Ecto neural progenitor cell (in vitro differentiated cells): ENCODE measurements at regions not wholly inside any gene's neighbourhood (a gene's known extent, or its start where the extent isn't known, plus 50 kb on each side); places are given as distances from the start of the nearest gene placed in this dataset.
"Not testable (repeated sequence)": the region's sequence is repeated elsewhere in the genome, so short reads cannot be mapped to it uniquely, and the experiment has no call there.

Experiments
- DNase-seq: peaks from one replicate; pipeline ENCODE4 v3.0.0-alpha.2; 2018; ENCODE audit warnings: low spot score

DNA sequence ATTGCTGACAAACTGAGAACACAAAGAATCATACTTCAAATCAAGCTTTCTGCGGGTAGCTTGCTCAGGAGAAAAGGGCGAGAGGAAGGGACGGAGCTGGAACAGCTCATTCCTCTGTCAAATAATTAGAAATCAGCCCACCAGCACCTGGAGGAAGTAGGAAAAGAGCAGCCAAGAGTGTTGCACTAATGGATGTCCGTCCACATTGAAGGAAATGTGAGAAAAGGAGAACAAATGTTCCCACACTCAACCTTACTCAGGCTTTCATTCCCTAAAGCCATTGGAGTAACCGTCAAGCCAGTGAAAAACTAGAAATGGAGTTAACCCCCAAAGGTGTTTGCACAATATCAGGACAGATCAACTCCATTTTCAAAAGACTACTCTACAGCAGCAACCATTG, 233.0 kb upstream of the PRKD1 start:
- no peak for DNase-seq

GRCh38 chr14:30162066-30162465, 234.4 kb upstream of the PRKD1 start:
- DNase-seq = no peak

DNA sequence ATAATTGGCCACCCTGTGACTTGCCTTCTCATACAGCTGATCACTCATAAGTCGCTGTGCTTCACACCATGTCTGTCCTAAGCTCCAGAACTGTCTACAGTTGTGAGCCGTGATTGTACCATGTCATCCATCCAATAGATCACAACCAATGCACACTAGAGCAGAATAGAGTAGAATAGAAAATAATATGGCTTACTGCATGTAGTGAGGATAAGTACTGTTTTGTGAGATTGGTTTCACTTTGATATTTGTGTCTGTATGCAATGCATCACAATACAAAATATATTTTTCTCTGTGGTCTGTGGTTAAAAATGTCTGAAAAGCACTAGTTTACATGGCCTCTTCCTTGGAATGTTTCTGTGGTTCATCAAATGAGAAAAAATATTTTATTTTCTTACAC, 237.6 kb upstream of the PRKD1 start:
- DNase-seq = no peak

GRCh38 chr14:30177781-30178180, 250.1 kb upstream of the PRKD1 start:
- no peak for DNase-seq

GRCh38 chr14:30179381-30180130, 251.9 kb upstream of the PRKD1 start:
- DNase-seq = no peak

DNA sequence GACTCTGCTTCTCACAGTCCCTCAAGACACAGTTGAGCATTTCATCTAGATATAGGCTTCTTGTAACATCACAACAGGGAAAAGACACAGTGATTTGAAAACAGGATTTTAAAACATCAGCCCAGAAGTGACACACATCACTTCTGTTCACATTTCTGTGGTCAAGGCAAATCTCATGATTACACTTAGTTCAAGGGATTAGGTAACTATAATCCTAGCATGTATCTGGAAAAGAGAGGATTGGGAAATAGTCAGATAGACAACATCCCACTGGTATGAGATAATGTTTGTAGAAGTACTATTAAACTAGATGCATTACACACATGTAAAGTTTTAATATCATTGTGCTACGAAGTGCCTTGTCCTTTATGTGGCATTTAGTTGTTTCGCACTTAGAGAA, 252.6 kb upstream of the PRKD1 start:
- DNase-seq = no peak

DNA sequence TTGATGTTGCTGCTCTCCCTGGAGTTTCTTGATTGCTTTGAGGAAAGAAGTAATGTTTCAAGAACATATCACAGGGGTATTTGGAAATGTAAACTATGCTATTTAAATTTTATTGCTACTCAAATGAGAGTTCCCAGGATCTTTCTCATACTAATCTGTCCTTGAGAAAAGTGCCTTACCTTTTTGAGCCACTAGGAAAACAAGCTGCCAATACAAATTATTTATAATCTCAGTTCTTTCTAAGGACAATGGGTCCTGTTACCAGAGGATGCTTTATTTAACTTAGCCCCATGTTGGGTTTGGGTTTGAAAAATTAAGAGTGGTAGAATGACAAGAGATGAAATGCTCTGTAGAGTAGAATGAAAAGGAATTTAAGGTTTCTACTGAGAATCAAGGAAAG, 258.2 kb upstream of the PRKD1 start:
- no peak for DNase-seq

GRCh38 chr14:30191639-30192279, 264.1 kb upstream of the PRKD1 start:
- no peak for DNase-seq

- DNase-seq = no peak
Measured at GRCh38 chr14:30193101-30193500, 265.5 kb upstream of the PRKD1 start.

DNA sequence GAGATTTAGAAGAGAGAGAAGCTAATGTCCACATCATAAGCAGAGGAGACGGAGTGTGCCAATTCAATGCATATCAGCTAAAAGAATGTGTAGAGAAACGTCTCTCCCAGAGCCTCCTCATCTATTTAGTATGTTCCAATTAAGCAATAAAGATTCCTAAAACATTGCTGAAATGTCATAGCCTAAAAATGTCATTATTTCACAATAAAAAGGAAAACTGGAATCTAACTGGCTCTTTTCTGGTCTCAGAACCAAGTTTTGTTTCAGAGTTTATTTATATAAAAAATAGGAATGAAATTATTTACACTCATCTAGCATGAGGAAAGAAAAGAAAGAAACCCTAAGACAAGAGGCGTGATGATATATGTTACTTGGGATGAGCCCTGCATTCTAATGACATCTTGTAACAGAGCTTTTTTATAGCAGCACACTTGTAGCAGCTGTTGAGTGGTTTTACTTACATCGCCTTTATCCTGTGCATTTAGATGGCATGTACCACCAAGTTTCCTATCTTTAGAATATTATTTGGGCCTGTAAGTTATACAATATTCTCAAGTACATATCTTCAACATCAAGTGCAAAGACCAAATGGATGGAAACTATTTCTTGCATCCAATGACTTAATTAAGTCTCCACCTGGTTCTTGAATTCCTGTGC, 266.3 kb upstream of the PRKD1 start:
- no peak for DNase-seq

DNA sequence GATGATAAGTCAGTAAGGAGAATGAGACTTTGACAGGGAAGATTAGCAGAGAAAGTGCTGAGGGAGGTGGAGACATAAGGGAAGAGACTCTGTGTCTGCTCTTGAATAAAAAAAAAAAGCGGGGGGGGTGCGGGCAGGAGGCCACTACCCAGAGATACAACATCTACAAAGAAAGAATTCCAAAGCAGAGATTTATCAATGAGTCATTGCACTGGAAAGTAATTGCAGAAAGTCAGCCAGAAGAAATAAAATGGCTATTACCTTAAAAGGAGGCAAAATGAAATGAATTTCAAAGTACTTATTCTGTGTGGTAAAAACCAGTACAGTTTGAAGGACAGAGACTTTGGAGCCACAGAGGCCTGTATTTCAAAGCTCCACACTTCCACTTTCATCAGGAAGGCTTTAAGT, 267.1 kb upstream of the PRKD1 start:
- no peak for DNase-seq

GRCh38 chr14:30195941-30196340, 268.3 kb upstream of the PRKD1 start:
- no peak for DNase-seq

- DNase-seq = no peak
Measured at GRCh38 chr14:30196861-30197260, 269.2 kb upstream of the PRKD1 start.

- not testable (repeated sequence) for DNase-seq
Measured at GRCh38 chr14:30198720-30199119, 271.1 kb upstream of the PRKD1 start.

DNA sequence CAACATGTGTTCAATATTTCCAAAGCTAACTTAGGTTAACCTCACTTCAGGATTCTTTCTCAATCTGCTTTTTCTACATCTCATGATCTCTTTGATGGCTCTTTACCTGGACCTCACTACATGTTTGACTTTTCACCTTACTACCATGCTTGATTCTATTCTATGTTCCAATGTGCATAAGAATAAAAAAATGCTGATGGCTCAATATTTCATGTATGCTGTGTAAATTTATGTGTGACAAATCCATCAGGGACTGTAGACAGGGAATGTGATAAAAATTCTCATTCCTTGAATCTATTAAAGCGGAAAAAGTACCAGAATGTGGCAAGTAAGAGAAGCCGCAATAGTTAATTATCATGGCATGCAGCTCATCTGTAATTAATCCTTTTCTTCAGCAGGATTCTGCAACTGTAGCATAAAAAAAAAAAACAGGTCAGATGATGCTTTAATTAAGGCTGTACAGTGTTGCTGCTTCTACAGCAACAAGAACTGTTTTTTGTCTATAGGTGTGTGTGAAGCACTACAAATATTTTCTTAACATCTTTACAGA, 276.9 kb upstream of the PRKD1 start:
- no peak for DNase-seq

- DNase-seq = no peak
Measured at GRCh38 chr14:30209136-30209535, 281.5 kb upstream of the PRKD1 start.

DNA sequence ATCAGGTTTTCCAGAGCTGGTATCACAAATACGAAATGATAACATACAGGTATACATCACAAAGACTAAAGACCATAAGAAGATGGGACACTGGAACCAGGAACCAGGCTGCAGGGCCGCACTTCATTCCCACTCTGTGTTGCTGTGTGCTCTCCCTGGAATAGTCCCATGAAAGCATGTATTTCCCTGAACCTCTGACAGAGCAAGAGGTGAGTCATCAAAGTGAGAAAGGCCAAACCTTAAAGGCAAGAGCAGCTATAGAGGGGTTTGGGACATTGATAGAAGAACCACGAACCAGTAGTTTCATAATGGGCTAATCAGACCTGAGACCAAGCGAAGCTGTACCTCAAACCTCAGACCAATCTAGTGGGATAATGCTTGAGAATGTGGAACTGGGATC, 283.0 kb upstream of the PRKD1 start:
- no peak for DNase-seq

DNA sequence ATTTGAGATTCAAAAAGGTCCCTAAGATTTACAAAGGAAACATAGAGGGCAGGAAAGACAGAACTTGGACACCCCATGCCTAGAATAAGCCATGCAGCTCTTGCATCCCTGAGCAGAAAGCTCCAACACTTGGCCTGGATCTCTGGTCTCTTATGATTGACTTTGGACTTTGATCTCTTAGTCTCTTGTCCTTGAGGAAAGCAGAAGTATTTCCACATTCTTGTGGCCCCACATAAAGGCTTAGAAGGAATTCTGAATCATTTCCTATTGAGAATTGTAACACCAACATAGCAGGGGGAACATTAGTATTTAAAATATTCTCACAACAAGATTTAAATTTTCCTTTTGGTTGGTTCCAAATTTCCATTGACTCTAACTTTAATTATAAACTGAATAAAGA, 283.7 kb upstream of the PRKD1 start:
- no peak for DNase-seq

DNA sequence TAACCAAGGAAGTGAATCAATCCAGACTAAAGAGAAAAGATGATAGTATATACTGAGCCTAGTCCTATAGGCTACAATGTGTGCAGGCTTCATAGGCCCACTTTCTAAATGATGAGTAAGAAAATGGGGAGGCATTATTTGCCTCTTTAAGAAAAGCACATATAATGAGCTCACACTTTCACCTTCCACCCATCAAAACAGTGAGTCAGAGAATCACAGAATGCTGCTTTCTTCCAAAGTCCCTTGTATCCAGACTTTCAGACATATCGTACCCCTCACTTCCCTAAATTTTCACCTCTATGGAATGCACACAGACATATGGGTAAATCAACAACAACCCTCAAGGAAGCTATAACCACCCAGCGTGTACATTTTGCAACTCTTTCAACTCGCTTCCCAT, 286.4 kb upstream of the PRKD1 start:
- no peak for DNase-seq

DNA sequence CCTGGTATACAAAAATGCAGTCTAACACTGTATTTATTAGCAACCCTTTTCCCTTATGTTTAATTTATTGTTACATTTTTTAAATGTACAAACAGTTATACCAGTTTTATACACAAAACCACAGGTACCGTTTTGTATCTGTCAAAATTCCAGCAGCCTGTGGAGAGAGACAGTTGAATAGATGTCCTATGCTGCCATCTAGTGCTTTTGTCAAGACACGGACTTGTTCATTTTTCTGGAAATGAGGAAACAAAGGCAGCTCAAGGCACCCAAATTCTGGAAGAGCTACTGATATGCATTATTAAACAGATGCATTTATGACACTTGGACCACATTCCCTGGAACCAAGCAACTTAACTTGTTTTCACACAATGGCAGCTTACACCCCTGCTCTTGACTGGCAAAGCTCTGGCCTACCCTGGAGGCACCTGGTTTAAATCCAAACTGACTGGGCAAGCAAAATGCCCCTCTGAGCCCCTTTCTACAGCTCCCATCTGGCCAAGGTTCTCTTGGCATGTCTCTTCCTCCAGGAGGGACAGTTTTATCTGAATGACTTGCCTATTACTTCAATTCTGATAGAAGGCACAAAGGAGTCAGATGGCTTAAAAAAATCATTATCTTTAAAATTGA, 286.9 kb upstream of the PRKD1 start:
- no peak for DNase-seq

GRCh38 chr14:30218907-30219306, 291.3 kb upstream of the PRKD1 start:
- DNase-seq = no peak

GRCh38 chr14:30221546-30221945, 293.9 kb upstream of the PRKD1 start:
- DNase-seq = no peak

DNA sequence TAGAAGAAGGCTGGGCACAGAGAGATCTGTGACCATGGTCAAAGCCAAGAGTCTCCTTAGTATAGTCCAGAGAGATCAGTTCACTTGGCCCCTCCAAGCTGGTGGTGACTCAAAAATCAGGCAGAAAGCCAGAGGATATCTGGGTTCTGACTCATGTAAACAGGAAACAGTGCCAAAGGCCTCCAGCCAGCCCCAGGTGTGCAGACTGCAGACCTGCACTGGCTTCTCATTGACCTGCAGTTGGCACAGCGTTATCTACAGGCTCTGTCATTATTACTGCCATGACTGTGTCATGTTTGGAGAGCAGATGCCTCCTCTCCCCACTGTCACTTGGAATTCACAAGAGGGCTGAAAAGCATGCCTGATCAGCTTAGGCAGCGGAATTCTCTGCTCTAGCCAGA, 295.7 kb upstream of the PRKD1 start:
- no peak for DNase-seq
